ENCODE measurements at regions not wholly inside any gene's neighbourhood (a gene's known extent, or its start where the extent isn't known, plus 50 kb on each side); places are given as distances from the start of the nearest gene placed in this dataset.

GRCh38 chr14:26761532-26761931 is 163.7 kb upstream of the NOVA1 start:
- Histone ChIP-seq H2BK120ac (ENCODE audit: low read depth, low read length) (no peak overlapping the region), H4K8ac (ENCODE audit: low read depth in 2 of 2, low read length in 2 of 2) (no peak overlapping the region), H2BK15ac (ENCODE audit: low read depth, low read length) (no peak overlapping the region), H3K79me1 (ENCODE audit: low read depth in 1 of 2, low read length in 2 of 2) (no peaks in the 10 kb centered on the region), H2BK5ac (ENCODE audit: low read depth, low read length, poor library complexity, severe bottlenecking) (no peak overlapping the region), H3K23ac (ENCODE audit: low read depth, low read length) (no peak overlapping the region), H3K4me1 (ENCODE audit: control insufficient read depth, insufficient read depth, low read length) (no peaks in the 10 kb centered on the region), H2AFZ (replicated peaks; ENCODE audit: low read length, poor library complexity) (no peak overlapping the region), H3K4ac (ENCODE audit: low read depth, low read length) (no peak overlapping the region), H3K56ac (ENCODE audit: extremely low read depth, insufficient read depth, low read length) (no peak overlapping the region), H3K4me2 (ENCODE audit: low read depth, low read length) (no peak overlapping the region), H2BK20ac (ENCODE audit: low read depth, low read length) (no peak overlapping the region), H4K91ac (ENCODE audit: insufficient read depth, low read depth, low read length) (no peak overlapping the region), H3K14ac (replicated peaks; ENCODE audit: low read depth, low read length) (no peak overlapping the region), H3K27ac (ENCODE audit: insufficient read depth, low read length) (no peak overlapping the region), H3K4me3 (ENCODE audit: insufficient read depth, low read depth, low read length) (no peak overlapping the region), H4K5ac (ENCODE audit: low read depth, low read length) (no peak overlapping the region), H2AK9ac (replicated peaks; ENCODE audit: low read depth, low read length, poor library complexity) (no peak overlapping the region), H4K20me1 (ENCODE audit: insufficient read depth, low read length) (no peaks in the 10 kb centered on the region), H3K18ac (ENCODE audit: low read depth, low read length) (no peak overlapping the region), H3K9me1 (ENCODE audit: insufficient read depth, low read length) (no peaks in the 10 kb centered on the region), H2AK5ac (ENCODE audit: low read depth, low read length) (no peak overlapping the region), H3K9ac (ENCODE audit: low read depth, low read length) (no peak overlapping the region), H3K36me3 (ENCODE audit: control insufficient read depth, insufficient read depth, low read length) (no peaks in the 10 kb centered on the region), H3K27me3 (ENCODE audit: control insufficient read depth, insufficient read depth, low read length) (no peaks in the 10 kb centered on the region), H3K9me3 (ENCODE audit: control insufficient read depth, insufficient read depth, low read length) (no peaks in the 10 kb centered on the region)
- ChIA-PET POLR2A (ENCODE audit: unreplicated experiment) (no interaction called here), CTCF (no interaction called here)
- no peak for ATAC-seq (ENCODE audit: low read depth)
- 64% methylated on average over 3 of the region's 9 CpGs; no CpG with 5 or more reads in 1 of the 2 experiments for WGBS, 2 experiments (ENCODE audit: extremely low coverage in 2 of 2, insufficient read length in 1 of 2)
- in situ Hi-C loops (cut with MboI; ENCODE audit: low sequenced_read_pairs) = no loop called here
- no TSS peak for BruUV-seq (replicated peaks)
- DNase-seq = no peak
- TF ChIP-seq FOS (IDR thresholded peaks at IDR 0.05; ENCODE audit: low read depth, low read length) (no peak), RFX5 (IDR thresholded peaks at IDR 0.05; ENCODE audit: low read depth, low read length) (no peak), POLR2A (IDR thresholded peaks at IDR 0.05; ENCODE audit: low read depth, low read length) (no peak), RAD21 (IDR thresholded peaks at IDR 0.05; ENCODE audit: low read length) (no peak), MAFK (IDR thresholded peaks at IDR 0.05; ENCODE audit: low read depth, low read length) (no peak), CEBPB (IDR thresholded peaks at IDR 0.05; ENCODE audit: low read depth, low read length) (no peak), CHD1 (IDR thresholded peaks at IDR 0.05; ENCODE audit: low read depth, low read length) (no peak), RCOR1 (IDR thresholded peaks at IDR 0.05; ENCODE audit: insufficient replicate concordance, low read length) (no peak), CTCF (conservative IDR thresholded peaks at IDR 0.05; ENCODE audit: low read depth, low read length) (no peak), MXI1 (IDR thresholded peaks at IDR 0.05; ENCODE audit: borderline replicate concordance, low read depth, low read length) (no peak), MAZ (IDR thresholded peaks at IDR 0.05; ENCODE audit: borderline replicate concordance, low read depth, low read length) (no peak), ELK1 (IDR thresholded peaks at IDR 0.05; ENCODE audit: borderline replicate concordance, low read depth, low read length) (no peak), SMC3 (IDR thresholded peaks at IDR 0.05; ENCODE audit: low read depth, low read length) (no peak), NFE2L2 (IDR thresholded peaks at IDR 0.05; ENCODE audit: low read depth, low read length) (no peak)
- intact Hi-C loops (cut with micrococcal nuclease) = no loop called here
- dilution Hi-C loops (cut with HindIII; ENCODE audit: low sequenced_read_pairs, unreplicated experiment) = no loop called here

Measured in IMR-90 (cell line).